ENCODE measurements at regions not wholly inside any gene's neighbourhood (a gene's known extent, or its start where the extent isn't known, plus 50 kb on each side); places are given as distances from the start of the nearest gene placed in this dataset.

- Histone ChIP-seq H2AFZ (no peak overlapping the region), H4K20me1 (ENCODE audit: insufficient read depth) (no peaks in the 10 kb centered on the region), H3K27me3 (ENCODE audit: insufficient read depth, low read depth) (no peaks in the 10 kb centered on the region), H3K9me3 (ENCODE audit: insufficient read depth, low read depth) (no peaks in the 10 kb centered on the region; the same call in 1 of the 2 replicates), H3K36me3 (ENCODE audit: low read depth) (no peaks in the 10 kb centered on the region), H3K4me1 (replicated peaks; ENCODE audit: insufficient read depth) (no peaks in the 10 kb centered on the region), H3K9me2 (ENCODE audit: insufficient read depth) (no peaks in the 10 kb centered on the region), H3K79me2 (ENCODE audit: low read depth) (no peaks in the 10 kb centered on the region), H3K4me3 (no peak overlapping the region), H3K4me2 (no peak overlapping the region), H3F3A (ENCODE audit: insufficient read depth, low read depth) (no peaks in the 10 kb centered on the region), H3K27ac (no peak overlapping the region)
- ChIA-PET CTCF (no interaction called here), POLR2A (ENCODE audit: unreplicated experiment) (no interaction called here)
- BruUV-seq (replicated peaks), result no TSS peak
- intact Hi-C loops (cut with micrococcal nuclease; ENCODE audit: unreplicated experiment), result no loop called here
- no peak for TF ChIP-seq CTCF (conservative IDR thresholded peaks at IDR 0.05)
- no peak for TF ChIP-seq EZH2 (IDR thresholded peaks at IDR 0.05; ENCODE audit: low read depth)
- no peak for DNase-seq
Measured at GRCh38 chr5:67669916-67670315, 473.3 kb upstream of the CD180 start.

- Histone ChIP-seq H3K27me3 (ENCODE audit: insufficient read depth, low read depth) (no peaks in the 10 kb centered on the region), H3K4me2 (no peak overlapping the region), H3K9me2 (ENCODE audit: insufficient read depth) (no peaks in the 10 kb centered on the region; the same call in 1 of the 2 replicates), H3K36me3 (ENCODE audit: low read depth) (no peaks in the 10 kb centered on the region), H4K20me1 (ENCODE audit: insufficient read depth) (no peaks in the 10 kb centered on the region), H3F3A (ENCODE audit: insufficient read depth, low read depth) (no peaks in the 10 kb centered on the region), H3K9me3 (ENCODE audit: insufficient read depth, low read depth) (no peaks in the 10 kb centered on the region), H3K4me1 (replicated peaks; ENCODE audit: insufficient read depth) (no peaks in the 10 kb centered on the region), H3K4me3 (no peak overlapping the region), H3K27ac (no peak overlapping the region), H3K79me2 (ENCODE audit: low read depth) (no peaks in the 10 kb centered on the region), H2AFZ (no peak overlapping the region)
- TF ChIP-seq CTCF (conservative IDR thresholded peaks at IDR 0.05) (no peak), EZH2 (IDR thresholded peaks at IDR 0.05; ENCODE audit: low read depth) (no peak)
- ChIA-PET POLR2A (ENCODE audit: unreplicated experiment) (no interaction called here), CTCF (interaction anchor here (0.5 kb wide), 1 partner anchor 29 kb away, joined by 3 read pairs; no protein-coding TSS in a partner anchor)
- DNase-seq, result no peak
- BruUV-seq (replicated peaks), result no TSS peak
- intact Hi-C loops (cut with micrococcal nuclease; ENCODE audit: unreplicated experiment), result no loop called here
Measured at GRCh38 chr5:67660149-67660548, 463.6 kb upstream of the CD180 start.

- Histone ChIP-seq H2AFZ (no peak overlapping the region), H3K4me3 (no peak overlapping the region), H3K36me3 (ENCODE audit: low read depth) (no peaks in the 10 kb centered on the region), H3K4me2 (no peak overlapping the region), H3K27ac (no peak overlapping the region), H3K27me3 (ENCODE audit: insufficient read depth, low read depth) (no peaks in the 10 kb centered on the region), H3F3A (ENCODE audit: insufficient read depth, low read depth) (no peaks in the 10 kb centered on the region), H3K4me1 (replicated peaks; ENCODE audit: insufficient read depth) (no peaks in the 10 kb centered on the region), H3K9me3 (ENCODE audit: insufficient read depth, low read depth) (no peaks in the 10 kb centered on the region), H4K20me1 (ENCODE audit: insufficient read depth) (no peaks in the 10 kb centered on the region), H3K9me2 (ENCODE audit: insufficient read depth) (no peaks in the 10 kb centered on the region; the same call in 1 of the 2 replicates), H3K79me2 (ENCODE audit: low read depth) (no peaks in the 10 kb centered on the region)
- no peak for DNase-seq
- POLR2A ChIA-PET (ENCODE audit: unreplicated experiment), result no interaction called here
- CTCF ChIA-PET, result no interaction called here
- TF ChIP-seq CTCF (conservative IDR thresholded peaks at IDR 0.05) (no peak), EZH2 (IDR thresholded peaks at IDR 0.05; ENCODE audit: low read depth) (no peak)
- intact Hi-C loops (cut with micrococcal nuclease; ENCODE audit: unreplicated experiment), result no loop called here
- BruUV-seq (replicated peaks), result no TSS peak
Measured at GRCh38 chr5:67659288-67659687, 462.7 kb upstream of the CD180 start.
